HL-60 (cell line): ENCODE measurements at regions not wholly inside any gene's neighbourhood (a gene's known extent, or its start where the extent isn't known, plus 50 kb on each side); places are given as distances from the start of the nearest gene placed in this dataset.

Experiments used
- DNase-seq, 2 experiments: peaks; one replicate each; pipeline ENCODE4 v3.0.0-alpha.2; 2010 to 2020; ENCODE audit warnings: low read depth in 1 of 2, low spot score in 1 of 2
- H3K27ac ChIP-seq: fragments of 250-450 bp; sonication (Bioruptor Pico); replicated peaks from 2 replicates; pipeline ENCODE4 v1.5.1; 2020; ENCODE audit warnings: mild to moderate bottlenecking, moderate library complexity
- H3K27me3 ChIP-seq: fragments of 250-450 bp; sonication (Bioruptor Pico); 2 replicates; pipeline ENCODE4 v1.5.1; 2021; ENCODE audit warnings: mild to moderate bottlenecking, moderate library complexity; ENCODE audit not compliant: insufficient read depth, poor library complexity, severe bottlenecking
- H3K4me3 ChIP-seq: replicated peaks from 2 replicates; pipeline ENCODE4 v1.5.1; 2011; ENCODE audit warnings: mild to moderate bottlenecking, control low read depth, low read length; ENCODE audit not compliant: insufficient read depth
- GABPA ChIP-seq: IDR thresholded peaks from 2 replicates; pipeline ENCODE4 v1.6.1; 2012; ENCODE audit warnings: low read depth
- POLR2AphosphoS5 ChIP-seq: IDR thresholded peaks from 2 replicates; pipeline ENCODE4 v1.6.1; 2012; ENCODE audit warnings: low read depth
- SPI1 ChIP-seq: IDR thresholded peaks from 2 replicates; pipeline ENCODE4 v1.6.1; 2012; ENCODE audit warnings: low read depth, mild to moderate bottlenecking, borderline replicate concordance
- TF ChIP-seq, protein P1 (sequence below): IDR thresholded peaks from 2 replicates; pipeline ENCODE4 v1.6.1; 2012; ENCODE audit warnings: low read depth; ENCODE audit not compliant: insufficient replicate concordance
- TF ChIP-seq, protein P2 (sequence below): IDR thresholded peaks from one replicate; pipeline ENCODE4 v1.5.1; 2011; ENCODE audit warnings: low read length, control low read depth, inconsistent platforms; ENCODE audit not compliant: insufficient read depth

DNA sequence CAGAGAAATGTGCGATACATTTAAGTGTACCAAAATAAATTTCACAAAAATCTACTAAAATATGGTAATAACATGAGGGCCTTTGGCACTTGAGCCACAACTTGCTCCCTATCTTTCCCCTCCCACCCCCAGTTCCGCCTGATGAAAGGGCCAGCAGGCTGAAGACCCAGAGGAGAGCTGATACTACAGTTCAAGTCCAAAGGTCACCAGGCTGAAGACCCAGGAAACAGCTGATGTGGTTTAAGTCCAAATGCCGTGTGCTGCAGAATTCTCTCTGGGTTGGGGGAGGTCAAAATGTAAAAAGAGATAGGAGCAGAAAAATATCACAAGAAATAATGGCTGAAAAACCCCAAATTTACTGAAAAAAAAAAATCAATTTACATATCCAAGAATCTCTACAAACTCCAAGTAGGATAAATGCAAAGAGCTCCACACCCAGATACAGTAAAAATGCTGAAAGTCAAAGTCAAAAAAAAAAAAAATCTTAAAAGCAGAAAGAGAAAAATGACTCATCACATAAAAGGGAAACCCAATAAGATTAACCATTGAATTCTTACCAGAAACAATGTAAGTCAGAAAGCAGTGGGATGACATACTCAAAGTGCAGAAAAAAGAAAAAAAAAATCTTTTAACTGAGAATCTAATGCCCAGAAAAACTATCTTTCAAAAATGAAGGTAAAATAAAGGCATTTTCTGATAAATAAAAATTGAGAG lies 452.1 kb upstream of the ASIC2 start:
- no peak overlapping the region for H3K4me3 ChIP-seq
- no peak overlapping the region for H3K27ac ChIP-seq
- TF ChIP-seq, protein P1, sequence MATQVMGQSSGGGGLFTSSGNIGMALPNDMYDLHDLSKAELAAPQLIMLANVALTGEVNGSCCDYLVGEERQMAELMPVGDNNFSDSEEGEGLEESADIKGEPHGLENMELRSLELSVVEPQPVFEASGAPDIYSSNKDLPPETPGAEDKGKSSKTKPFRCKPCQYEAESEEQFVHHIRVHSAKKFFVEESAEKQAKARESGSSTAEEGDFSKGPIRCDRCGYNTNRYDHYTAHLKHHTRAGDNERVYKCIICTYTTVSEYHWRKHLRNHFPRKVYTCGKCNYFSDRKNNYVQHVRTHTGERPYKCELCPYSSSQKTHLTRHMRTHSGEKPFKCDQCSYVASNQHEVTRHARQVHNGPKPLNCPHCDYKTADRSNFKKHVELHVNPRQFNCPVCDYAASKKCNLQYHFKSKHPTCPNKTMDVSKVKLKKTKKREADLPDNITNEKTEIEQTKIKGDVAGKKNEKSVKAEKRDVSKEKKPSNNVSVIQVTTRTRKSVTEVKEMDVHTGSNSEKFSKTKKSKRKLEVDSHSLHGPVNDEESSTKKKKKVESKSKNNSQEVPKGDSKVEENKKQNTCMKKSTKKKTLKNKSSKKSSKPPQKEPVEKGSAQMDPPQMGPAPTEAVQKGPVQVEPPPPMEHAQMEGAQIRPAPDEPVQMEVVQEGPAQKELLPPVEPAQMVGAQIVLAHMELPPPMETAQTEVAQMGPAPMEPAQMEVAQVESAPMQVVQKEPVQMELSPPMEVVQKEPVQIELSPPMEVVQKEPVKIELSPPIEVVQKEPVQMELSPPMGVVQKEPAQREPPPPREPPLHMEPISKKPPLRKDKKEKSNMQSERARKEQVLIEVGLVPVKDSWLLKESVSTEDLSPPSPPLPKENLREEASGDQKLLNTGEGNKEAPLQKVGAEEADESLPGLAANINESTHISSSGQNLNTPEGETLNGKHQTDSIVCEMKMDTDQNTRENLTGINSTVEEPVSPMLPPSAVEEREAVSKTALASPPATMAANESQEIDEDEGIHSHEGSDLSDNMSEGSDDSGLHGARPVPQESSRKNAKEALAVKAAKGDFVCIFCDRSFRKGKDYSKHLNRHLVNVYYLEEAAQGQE, result no peak
- no peak for TF ChIP-seq GABPA
- TF ChIP-seq, protein P2, sequence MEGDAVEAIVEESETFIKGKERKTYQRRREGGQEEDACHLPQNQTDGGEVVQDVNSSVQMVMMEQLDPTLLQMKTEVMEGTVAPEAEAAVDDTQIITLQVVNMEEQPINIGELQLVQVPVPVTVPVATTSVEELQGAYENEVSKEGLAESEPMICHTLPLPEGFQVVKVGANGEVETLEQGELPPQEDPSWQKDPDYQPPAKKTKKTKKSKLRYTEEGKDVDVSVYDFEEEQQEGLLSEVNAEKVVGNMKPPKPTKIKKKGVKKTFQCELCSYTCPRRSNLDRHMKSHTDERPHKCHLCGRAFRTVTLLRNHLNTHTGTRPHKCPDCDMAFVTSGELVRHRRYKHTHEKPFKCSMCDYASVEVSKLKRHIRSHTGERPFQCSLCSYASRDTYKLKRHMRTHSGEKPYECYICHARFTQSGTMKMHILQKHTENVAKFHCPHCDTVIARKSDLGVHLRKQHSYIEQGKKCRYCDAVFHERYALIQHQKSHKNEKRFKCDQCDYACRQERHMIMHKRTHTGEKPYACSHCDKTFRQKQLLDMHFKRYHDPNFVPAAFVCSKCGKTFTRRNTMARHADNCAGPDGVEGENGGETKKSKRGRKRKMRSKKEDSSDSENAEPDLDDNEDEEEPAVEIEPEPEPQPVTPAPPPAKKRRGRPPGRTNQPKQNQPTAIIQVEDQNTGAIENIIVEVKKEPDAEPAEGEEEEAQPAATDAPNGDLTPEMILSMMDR, result no peak
- no peak for TF ChIP-seq POLR2AphosphoS5
- no peak for TF ChIP-seq SPI1
- H3K27me3 ChIP-seq, result peaks cover 6% of the 10 kb centered on the region
- no peak for DNase-seq

DNA sequence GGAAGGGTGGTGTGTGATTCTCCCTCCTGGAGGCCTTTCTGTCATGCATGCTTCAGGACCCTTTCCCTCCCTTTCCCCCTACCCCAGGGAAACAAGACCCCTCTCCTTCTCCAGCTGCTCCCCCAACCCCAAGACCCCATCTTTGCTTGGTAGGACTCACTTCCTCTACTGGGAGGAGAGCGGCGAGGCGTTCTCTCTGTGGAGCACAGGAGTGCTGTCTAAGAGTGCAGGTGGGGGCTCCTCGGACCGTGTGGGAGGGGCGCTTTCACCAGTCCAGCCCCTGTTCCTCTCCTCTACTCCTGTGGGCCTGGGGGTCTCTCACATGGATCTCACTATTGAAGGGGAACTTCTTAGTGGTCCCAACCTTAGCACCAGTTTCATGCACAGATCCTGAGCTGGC lies 456.1 kb upstream of the ASIC2 start:
- Histone ChIP-seq H3K27ac (no peak overlapping the region), H3K27me3 (peaks cover 6% of the 10 kb centered on the region), H3K4me3 (no peak overlapping the region)
- no peak for DNase-seq
- TF ChIP-seq SPI1 (no peak), GABPA (no peak), POLR2AphosphoS5 (no peak)
- TF ChIP-seq, protein P2, result no peak
- TF ChIP-seq, protein P1, result no peak

DNA sequence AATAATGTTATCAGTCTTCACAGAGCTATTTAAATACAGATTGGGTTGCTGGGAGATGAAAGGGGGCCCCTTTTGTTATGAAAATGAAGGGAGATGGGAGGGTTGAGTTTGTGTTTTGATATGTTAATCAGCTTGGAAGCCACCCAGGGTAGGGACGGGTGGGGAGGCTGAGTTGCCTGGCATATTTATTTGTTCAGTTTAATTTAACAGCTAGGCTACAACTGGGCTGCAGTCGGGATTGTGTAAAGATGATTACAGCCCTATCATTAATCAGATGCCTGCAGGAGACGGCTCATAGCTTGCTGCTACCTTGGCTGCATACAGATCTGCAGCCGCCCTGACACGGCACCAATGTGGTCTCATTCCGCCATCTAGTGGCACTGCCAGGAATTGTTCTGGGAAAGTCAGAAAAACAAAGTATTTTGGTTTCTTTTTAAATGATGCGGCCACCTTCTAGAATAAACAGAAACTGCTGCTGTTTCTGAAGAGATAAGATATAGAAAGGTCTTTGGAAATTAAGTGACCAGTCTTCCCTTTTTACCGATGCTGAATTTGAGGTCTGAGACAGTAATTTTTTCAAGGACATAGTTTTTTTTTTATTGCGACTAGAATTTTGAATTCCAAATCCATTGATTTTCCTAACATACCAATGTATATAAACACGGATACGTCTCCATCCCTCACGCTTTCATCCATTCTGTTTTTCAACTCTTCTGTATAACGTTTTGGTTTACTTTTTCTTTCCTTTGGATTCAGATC lies 458.0 kb upstream of the ASIC2 start:
- Histone ChIP-seq H3K27me3 (no peaks in the 10 kb centered on the region), H3K27ac (no peak overlapping the region), H3K4me3 (no peak overlapping the region)
- peak in 1 of 2 experiments; percentile 46 for DNase-seq
- TF ChIP-seq POLR2AphosphoS5, result no peak
- TF ChIP-seq, protein P1, result no peak
- TF ChIP-seq, protein P2, result peak; percentile 64
- TF ChIP-seq SPI1, result no peak
- no peak for TF ChIP-seq GABPA
